Left cardiac atrium (tissue), 4 donors: ENCODE measurements at regions not wholly inside any gene's neighbourhood (a gene's known extent, or its start where the extent isn't known, plus 50 kb on each side); places are given as distances from the start of the nearest gene placed in this dataset.
"Not testable (repeated sequence)": the region's sequence is repeated elsewhere in the genome, so short reads cannot be mapped to it uniquely, and the experiment has no call there.

Experiments used
- ATAC-seq, 2 donors: fragments of 200-7000 bp; cut with Tn5 transposase; one replicate each; pipeline ENCODE4 v1.9.1; 2020; ENCODE audit warnings: mild to moderate bottlenecking in 2 of 2, moderate library complexity in 2 of 2
- DNase-seq: peaks from one replicate; pipeline ENCODE4 v3.0.0-alpha.2; 2020
- intact Hi-C, 2 donors: fragments of 100-400 bp; cut with DNase I; formaldehyde crosslinking; loops; one replicate each; pipeline versions ENCODE4 v1.14.1 to v1.15.1; 2022 to 2023
- donor health status: DM: no; HTN: yes; CAD: no.
- donor health status: DM: no; HTN: yes; CAD: no; lungs with severe emphysema.
- donor health status: DM: yes; HTN: yes; CAD: no.
- donor health status: Dilated cardiomyopathy.

DNA sequence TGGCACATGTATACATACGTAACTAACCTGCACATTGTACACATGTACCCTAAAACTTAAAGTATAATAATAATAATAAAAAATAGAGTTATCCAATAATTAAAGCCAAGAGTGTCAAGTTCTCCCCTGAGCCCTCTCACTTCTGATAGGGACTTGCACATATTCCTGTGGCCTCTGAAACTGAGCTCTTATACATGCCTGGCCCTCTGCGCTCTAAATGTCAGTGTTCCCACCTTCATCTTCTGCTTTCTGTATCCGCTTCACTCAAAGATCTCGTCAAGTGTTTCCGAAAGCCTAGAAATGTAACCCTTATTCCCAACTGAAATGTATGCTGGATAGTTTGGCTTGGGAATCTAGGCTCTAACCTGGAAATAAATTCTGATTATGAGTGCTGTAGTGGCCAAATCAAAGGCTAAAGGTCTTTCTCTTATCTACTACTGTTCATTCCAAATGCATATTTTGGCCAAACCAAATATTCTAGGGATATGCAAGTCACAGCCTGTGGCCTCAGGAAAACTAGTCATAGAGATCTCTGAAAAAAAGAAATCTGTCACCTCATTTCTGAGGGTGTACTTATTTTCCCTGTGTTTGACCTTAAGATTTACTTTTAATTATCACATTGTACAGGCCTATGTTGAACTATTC is 99.5 kb upstream of the LYPLAL1 start:
- ATAC-seq = no peak
- no peak for DNase-seq
- intact Hi-C loops = no loop called here

GRCh38 chr1:219075121-219075879 is 98.4 kb upstream of the LYPLAL1 start:
- no peak for DNase-seq
- intact Hi-C loops = no loop called here
- no peak for ATAC-seq

DNA sequence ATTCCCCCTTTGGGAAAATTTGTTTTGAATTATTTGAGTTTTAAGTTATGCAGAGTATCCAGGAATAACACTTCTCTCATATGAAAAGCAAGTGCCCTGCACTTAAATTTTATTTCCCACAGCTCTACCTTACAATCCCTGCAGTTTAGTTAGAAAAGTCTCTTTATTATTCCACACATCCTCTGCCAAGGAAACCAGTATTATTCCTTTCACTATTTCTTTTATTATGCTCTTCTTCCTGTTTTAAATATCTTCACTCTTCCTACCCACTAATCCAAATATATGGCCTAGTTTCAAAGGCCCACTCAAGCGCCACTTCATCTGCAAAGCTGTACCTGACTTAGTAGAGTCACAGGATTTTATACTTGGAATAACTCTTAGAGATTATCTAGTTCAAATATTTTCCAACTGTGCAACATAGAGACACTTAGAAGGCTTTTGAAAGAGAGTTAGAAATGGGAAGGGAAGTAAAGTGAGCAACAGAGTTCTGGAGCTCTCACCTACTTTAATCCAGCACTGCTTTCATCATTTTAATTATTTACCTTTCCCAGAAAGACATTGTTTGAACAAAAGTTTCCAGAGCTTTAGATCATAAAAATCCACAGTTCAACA is 97.2 kb upstream of the LYPLAL1 start:
- no peak for ATAC-seq
- intact Hi-C loops = no loop called here
- DNase-seq = no peak

DNA sequence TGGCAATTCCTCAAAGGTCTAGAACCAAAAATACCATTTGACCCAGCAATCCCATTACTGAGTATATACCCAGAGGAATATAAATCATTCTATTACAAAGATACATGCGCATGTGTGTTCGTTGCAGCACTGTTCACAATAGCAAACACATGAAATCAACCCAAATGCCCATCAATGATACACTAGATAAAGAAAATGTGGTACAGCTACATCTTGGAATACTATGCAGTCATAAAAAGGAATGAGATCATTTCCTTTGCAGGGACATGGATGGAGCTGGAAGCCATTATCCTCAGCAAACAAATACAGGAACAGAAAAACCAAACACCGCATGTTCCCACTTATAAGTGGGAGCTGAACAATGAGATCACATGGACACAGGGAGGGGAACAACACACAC is 95.9 kb upstream of the LYPLAL1 start:
- ATAC-seq, intact Hi-C loops, DNase-seq: not testable (repeated sequence)

DNA sequence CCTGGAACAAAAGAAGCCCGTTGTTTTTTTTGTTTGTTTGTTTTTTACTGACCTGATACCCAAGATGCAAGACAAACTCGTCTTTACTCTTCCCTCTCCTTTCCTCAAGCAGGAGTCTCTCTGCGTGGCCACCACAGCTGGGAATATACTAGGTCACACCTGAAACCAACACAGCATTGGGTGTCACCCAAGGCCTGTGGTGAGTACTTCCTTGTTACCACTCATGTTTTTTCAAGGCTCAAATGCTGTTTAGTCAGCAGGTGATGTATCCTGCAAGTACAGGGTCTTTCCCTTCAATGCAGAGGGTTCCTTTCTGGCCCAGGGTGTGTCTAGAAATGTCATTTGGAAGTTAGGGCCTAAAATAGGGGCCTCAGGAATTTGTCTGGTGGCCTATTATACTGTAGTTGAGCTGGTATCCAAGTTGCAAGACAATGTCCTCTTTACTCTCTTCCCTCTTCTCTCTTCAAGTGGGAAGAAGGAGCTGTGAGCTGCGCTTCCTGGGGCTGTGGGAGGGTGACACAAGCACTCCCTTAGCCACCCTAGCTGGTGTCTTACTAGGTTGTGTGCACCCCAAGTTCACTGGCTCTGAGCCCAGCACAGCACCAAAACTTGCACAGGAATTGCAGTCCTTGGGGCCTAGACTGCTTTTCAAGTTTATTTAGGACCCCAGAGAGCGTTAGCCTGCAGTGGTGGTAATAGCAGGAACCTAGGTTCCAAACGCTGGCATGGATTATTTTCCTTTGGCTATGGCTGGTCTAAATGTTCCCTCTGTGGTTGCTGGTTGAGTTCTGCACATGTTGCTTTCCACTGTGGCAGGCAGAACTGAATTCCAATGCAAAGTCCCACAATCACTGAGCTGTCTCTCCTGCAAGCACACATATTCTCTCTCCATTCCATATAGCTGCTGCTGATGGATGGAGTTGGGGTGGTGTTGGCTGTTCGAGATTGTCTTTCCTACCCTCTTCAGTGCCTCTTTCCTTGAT is 91.4 kb upstream of the LYPLAL1 start:
- DNase-seq (no peak), ATAC-seq (no peak)
- intact Hi-C loops = no loop called here

GRCh38 chr1:219083631-219084030 is 90.0 kb upstream of the LYPLAL1 start:
- DNase-seq (no peak), ATAC-seq (no peak)
- intact Hi-C loops = no loop called here

GRCh38 chr1:219085082-219085481 is 88.6 kb upstream of the LYPLAL1 start:
- peak in 1 of 2 donors; percentile 41 for ATAC-seq
- intact Hi-C loops = no loop called here
- no peak for DNase-seq

GRCh38 chr1:219085988-219086387 is 87.7 kb upstream of the LYPLAL1 start:
- intact Hi-C loops = no loop called here
- ATAC-seq (no peak), DNase-seq (no peak)

DNA sequence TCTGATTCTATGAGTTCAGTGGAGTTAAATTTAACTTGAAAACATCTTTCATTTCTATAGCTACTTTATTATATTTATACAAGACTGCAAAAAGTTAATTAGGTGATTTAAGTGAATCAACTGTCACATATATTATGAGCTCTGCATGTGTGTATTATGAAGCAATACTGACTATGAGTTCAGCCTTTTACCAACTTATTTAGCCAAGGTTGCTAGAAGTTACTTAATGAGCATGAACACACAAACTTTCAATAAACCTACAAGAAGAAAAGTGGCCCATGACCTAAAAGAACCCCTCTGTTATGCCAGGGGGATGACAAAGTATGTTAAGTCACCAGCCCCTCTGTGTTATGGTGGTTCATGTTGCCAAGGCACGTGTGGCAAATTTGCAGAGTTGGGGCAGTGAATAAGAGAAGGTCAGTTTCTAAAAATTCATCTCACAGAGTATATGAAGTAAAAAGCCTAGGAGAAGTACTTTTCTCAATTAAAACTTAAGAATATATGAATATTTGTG is 86.7 kb upstream of the LYPLAL1 start:
- intact Hi-C loops = no loop called here
- ATAC-seq (peak in 1 of 2 donors; percentile 53), DNase-seq (no peak)

DNA sequence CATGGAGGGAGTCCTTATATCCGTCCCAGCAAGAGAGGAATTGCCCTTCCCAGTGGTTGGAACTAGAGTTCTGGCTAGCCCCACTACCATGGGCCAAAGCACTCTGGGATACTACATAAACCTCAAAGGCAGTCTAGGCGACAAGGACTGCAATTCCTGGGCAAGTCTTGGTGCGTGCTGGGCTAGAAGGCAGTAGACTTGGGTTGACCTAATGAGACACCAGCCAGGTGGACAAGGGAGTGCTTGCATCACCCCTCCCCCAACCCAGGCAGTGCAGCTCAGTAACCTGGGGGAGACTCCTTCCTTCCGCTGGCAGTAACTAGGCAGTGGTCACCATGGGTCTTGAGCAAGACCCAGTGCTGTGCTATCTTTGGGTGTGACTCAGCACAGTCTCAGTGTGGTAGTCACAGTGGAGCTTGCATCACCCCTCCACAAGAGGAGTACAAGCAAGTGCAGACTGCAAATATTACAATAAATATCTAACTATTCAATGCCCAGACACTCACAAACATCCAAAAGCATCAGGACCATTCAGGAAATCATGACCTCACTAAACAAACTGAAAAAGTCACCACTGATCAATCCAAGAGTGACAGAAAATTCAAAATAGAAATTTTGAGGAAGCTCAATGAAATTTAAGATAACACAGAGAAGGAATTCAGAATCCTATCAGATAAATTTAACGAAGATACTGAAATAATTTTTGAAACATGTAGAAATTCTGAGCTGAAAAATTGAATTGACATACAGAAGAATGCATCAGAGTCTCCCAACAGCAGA is 84.7 kb upstream of the LYPLAL1 start:
- ATAC-seq (peak; percentile 61 to 99), DNase-seq (peak; percentile 70)
- intact Hi-C loops = no loop called here

DNA sequence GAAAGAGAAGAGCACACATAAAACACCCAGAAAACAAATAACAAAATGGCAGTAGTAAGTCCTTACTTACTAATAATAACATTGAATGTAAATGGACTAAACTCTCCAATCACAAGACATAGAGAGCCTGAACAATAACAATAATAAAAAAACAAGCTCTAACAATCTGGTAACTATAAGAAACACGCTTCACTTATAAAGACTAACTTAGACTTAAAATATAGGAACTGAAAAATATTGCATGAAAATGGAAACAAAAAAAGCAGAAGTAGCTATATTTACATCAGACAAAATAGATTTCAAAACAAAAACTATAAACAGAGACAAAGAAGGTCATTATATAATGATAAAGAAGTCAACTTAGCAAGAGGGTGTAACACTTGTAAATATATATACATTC is 83.1 kb upstream of the LYPLAL1 start:
- no peak for DNase-seq
- intact Hi-C loops = no loop called here
- ATAC-seq = no peak

DNA sequence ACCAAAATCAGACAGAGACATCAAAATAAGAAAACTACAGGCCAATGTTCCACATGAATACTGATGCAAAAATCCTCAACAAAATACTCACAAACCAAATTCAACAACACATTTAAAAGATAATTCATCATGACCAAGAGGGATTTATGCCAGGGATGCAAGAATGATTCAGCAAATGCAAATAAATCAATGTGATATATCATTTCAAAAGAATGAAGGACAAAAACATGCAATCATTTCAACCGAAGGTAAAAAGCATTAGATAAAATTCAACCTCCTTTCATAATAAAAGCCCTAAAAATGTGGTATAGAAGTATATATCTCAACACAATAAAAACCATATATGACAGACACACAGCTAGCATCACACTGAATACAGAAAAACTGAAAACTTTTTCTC is 81.5 kb upstream of the LYPLAL1 start:
- DNase-seq = no peak
- no peak for ATAC-seq
- intact Hi-C loops = no loop called here

DNA sequence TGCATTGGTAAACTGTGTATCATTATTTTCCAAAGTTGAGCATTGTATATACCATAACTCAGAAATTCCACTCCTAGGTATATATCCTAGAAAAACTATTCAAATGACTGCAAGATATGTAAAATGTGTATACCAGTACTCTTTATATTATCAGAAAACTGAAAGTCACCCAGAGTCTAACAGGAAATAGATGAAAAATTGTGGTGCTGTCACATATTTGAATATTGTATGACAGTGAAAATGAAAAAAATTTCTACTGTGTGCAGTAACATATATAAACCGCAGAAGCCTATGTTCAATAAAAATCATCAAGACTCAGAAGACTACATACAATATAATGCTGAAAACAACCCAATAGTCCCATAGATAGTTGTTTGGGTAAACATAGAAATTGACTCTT is 74.4 kb upstream of the LYPLAL1 start:
- no peak for DNase-seq
- ATAC-seq = no peak
- intact Hi-C loops = no loop called here

DNA sequence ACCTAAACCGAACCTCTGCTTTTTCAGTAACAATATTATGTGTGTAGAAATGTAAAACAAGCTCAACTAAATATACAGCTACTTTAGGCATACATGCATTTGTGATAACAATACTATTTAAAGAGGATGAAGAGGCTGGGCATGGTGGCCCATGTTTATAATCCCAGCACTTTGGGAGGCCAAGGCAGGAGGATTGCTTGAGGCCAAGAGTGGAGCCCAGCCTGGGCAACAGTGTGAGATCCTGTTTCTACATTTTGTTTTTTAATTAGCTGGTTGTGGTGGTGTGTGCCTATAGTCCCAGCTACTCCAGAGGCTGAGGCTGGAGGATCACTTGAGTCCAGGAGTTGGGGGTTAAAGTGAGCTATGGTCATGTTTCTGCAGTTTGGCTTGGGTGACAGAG is 73.6 kb upstream of the LYPLAL1 start:
- DNase-seq (no peak), ATAC-seq (no peak)
- intact Hi-C loops = no loop called here

GRCh38 chr1:219102466-219102865 is 71.2 kb upstream of the LYPLAL1 start:
- intact Hi-C loops, DNase-seq, ATAC-seq: not testable (repeated sequence)

DNA sequence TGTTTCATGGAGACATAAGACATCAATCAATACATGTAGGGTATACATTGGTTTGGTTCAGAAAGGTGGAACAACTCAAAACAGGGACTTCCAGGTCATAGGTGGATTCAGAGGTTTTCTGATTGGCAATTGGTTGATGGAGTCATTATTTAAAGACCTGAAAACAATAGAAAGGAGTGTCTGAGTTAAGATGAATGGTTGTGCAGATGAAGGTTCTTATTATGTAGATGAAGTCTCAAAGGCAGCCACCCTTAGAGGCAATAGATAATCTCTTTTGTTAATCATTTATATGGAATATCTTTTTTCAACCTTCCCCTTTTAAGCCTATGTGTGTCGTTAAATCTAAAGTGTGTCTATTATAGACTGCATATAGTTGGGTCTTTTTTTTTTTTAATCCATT is 67.8 kb upstream of the LYPLAL1 start:
- no peak for DNase-seq
- no peak for ATAC-seq
- intact Hi-C loops = no loop called here

GRCh38 chr1:219109424-219110018 is 64.2 kb upstream of the LYPLAL1 start:
- DNase-seq (no peak), ATAC-seq (no peak)
- intact Hi-C loops = no loop called here

- ATAC-seq (no peak), DNase-seq (no peak)
- intact Hi-C loops = no loop called here
These were observed 60.4 kb upstream of the LYPLAL1 start for GRCh38 chr1:219113261-219113660.
